ENCODE measurements at regions not wholly inside any gene's neighbourhood (a gene's known extent, or its start where the extent isn't known, plus 50 kb on each side); places are given as distances from the start of the nearest gene placed in this dataset.
"Not testable (repeated sequence)": the region's sequence is repeated elsewhere in the genome, so short reads cannot be mapped to it uniquely, and the experiment has no call there.

DNA sequence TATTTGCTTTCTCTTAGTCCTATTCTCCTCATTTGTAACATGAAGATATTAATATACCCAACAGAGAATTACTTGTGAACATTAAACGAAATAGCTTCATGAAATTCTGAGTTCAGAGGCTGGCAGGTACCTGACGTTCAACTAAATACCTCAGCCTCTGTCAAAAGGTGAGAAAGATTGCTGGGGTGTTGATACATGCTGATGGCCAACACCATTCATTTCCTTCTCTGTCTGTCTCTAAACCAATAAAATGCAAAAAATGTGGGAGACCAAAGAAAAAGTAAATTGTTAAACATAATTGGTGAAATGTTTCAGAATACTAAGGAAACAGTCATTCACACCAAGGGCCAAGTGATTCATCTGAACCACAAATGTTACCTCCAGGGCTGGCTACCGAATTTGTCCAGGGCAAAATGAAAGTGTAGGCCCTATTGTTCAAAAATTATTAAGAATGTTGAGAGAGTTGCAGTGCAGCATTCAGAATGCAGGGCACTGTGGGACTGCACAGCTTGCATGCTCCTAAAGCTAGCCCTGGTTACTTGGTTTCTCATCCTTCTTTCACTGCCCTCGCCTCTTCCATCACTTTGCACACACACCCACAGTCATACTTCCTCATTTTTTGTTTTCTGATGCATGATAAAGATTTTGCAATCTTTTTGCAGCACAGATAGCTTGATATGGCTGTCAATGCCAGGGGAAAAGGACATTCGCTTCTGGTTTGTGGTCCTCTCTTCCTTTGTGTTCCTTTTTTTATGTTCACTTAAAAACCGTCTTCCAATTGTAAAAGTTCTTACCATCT, 414.3 kb upstream of the NR5A2 start:
- H3K36me3 ChIP-seq, result no peaks in the 10 kb centered on the region
- H3K27ac ChIP-seq, result no peak overlapping the region
- DNase-seq, result no peak
- H3K4me3 ChIP-seq (ENCODE audit: low read depth, low read length), result no peak overlapping the region
- peaks cover 8% of the 10 kb centered on the region for H3K27me3 ChIP-seq (ENCODE audit: insufficient read depth, low read depth, severe bottlenecking)
- H3K9me3 ChIP-seq (ENCODE audit: severe bottlenecking), result no peaks in the 10 kb centered on the region
- TF ChIP-seq, protein P1, sequence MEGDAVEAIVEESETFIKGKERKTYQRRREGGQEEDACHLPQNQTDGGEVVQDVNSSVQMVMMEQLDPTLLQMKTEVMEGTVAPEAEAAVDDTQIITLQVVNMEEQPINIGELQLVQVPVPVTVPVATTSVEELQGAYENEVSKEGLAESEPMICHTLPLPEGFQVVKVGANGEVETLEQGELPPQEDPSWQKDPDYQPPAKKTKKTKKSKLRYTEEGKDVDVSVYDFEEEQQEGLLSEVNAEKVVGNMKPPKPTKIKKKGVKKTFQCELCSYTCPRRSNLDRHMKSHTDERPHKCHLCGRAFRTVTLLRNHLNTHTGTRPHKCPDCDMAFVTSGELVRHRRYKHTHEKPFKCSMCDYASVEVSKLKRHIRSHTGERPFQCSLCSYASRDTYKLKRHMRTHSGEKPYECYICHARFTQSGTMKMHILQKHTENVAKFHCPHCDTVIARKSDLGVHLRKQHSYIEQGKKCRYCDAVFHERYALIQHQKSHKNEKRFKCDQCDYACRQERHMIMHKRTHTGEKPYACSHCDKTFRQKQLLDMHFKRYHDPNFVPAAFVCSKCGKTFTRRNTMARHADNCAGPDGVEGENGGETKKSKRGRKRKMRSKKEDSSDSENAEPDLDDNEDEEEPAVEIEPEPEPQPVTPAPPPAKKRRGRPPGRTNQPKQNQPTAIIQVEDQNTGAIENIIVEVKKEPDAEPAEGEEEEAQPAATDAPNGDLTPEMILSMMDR (IDR thresholded peaks at IDR 0.05; ENCODE audit: low read depth, low read length), result no peak

DNA sequence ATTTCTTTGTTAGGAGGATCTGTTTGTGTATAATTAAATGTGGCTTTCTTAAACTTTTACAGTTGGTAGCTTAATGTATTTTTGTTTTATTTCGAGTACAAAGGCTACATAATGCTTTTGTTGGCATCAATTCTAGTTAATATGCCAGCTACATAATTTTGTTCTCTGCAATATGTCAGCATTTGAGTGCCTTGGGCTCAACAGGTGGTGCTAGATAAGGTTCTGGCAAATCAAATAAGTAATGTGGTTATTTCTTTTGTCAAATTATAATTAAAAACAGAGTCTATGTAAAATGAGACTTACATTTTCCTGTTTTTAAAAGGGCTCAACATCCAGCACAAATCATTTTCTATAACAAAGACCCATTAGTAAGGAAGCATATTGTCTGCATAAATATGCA, 410.6 kb upstream of the NR5A2 start:
- TF ChIP-seq, protein P1 (IDR thresholded peaks at IDR 0.05; ENCODE audit: low read depth, low read length), result no peak
- no peak overlapping the region for H3K4me3 ChIP-seq (ENCODE audit: low read depth, low read length)
- no peak for DNase-seq
- no peaks in the 10 kb centered on the region for H3K9me3 ChIP-seq (ENCODE audit: severe bottlenecking)
- no peaks in the 10 kb centered on the region for H3K36me3 ChIP-seq
- H3K27ac ChIP-seq, result no peak overlapping the region
- peaks cover 12% of the 10 kb centered on the region for H3K27me3 ChIP-seq (ENCODE audit: insufficient read depth, low read depth, severe bottlenecking)

DNA sequence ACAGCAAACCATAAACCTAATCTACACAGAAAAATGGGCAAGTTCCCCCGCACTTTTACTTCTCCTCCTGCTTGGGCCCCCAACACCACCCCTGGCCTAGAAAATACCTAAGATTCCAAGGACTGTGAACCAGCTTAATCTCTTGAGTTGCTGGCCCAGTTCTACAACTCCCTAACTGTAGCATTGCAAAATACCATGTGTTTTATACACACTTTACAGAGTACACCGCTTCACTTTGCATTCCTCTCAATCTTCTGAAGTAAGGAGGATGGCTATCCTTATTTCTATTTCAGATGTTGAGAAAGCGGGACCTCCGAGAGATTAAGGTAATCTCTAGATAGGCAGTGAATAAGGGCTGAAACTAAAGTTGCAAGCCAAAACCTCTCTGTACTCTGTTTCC, 408.3 kb upstream of the NR5A2 start:
- no peak overlapping the region for H3K27ac ChIP-seq

DNA sequence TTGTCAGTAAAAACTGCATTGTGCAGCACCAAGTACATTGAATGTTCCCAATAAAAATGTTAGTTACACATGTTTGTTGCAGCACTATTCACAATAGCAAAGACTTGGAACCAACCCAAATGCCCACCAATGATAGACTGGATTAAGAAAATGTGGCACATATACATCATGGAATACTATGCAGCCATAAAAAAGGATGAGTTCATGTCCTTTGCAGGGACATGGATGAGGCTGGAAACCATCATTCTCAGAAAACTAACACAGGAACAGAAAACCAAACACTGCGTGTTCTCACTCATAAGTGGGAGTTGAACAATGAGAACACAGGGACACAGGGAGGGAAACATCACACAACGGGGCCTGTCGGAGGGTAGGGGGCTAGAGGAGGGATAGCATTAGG, 401.3 kb upstream of the NR5A2 start:
- not testable (repeated sequence) for H3K27me3 ChIP-seq (ENCODE audit: insufficient read depth, low read depth, severe bottlenecking); H3K27ac ChIP-seq; H3K4me3 ChIP-seq (ENCODE audit: low read depth, low read length); H3K36me3 ChIP-seq; DNase-seq; H3K9me3 ChIP-seq (ENCODE audit: severe bottlenecking)

More for the DNA sequence above, 408.3 kb upstream of the NR5A2 start:
- H3K27me3 ChIP-seq (ENCODE audit: insufficient read depth, low read depth, severe bottlenecking), result peaks cover 12% of the 10 kb centered on the region
- TF ChIP-seq, protein P1 (IDR thresholded peaks at IDR 0.05; ENCODE audit: low read depth, low read length), result no peak
- H3K36me3 ChIP-seq, result no peaks in the 10 kb centered on the region
- H3K9me3 ChIP-seq (ENCODE audit: severe bottlenecking), result no peaks in the 10 kb centered on the region
- H3K4me3 ChIP-seq (ENCODE audit: low read depth, low read length), result no peak overlapping the region
- no peak for DNase-seq

DNA sequence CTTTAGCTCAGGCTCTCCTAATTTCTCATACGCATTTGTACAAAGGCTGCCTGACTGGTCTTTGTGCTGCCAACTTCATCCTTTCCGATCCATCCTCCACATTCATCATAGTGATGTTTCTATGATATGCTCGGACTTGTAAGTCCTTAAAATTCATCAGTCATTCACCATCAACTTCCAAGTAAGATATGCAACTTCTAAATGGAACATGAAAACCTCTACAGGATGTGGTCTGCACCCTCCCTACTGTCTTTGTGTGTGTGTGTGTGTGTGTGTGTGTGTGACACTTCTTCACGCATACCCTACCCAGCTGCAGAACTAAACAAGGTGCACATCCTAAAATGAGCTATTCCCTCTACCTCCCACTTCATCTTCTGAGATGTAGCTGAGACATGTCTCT, 397.9 kb upstream of the NR5A2 start:
- TF ChIP-seq, protein P1 (IDR thresholded peaks at IDR 0.05; ENCODE audit: low read depth, low read length), result no peak
- H3K9me3 ChIP-seq (ENCODE audit: severe bottlenecking), result no peaks in the 10 kb centered on the region
- H3K27ac ChIP-seq, result no peak overlapping the region
- H3K36me3 ChIP-seq, result no peaks in the 10 kb centered on the region
- no peak for DNase-seq
- H3K4me3 ChIP-seq (ENCODE audit: low read depth, low read length), result no peak overlapping the region
- H3K27me3 ChIP-seq (ENCODE audit: insufficient read depth, low read depth, severe bottlenecking), result peaks cover 12% of the 10 kb centered on the region

DNA sequence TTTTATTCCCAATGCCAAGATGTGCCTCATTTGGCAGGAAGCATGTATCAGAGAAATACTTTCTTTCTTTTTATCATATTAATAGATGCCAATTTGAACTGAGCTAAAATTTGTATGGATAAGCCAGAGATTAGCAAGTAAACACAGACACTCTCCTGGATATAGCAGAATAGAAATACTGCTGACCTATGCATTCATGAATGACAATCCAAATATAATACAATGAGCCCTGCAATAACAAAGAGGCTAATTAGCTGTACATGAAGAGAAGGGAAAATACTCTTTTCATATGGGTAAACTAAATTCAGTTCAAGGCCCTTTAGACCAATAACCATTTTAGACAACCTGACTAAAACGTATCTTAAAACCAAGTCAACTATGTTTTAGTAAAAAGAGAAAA, 388.1 kb upstream of the NR5A2 start:
- H3K36me3 ChIP-seq, result no peaks in the 10 kb centered on the region
- H3K27ac ChIP-seq, result no peak overlapping the region
- TF ChIP-seq, protein P1 (IDR thresholded peaks at IDR 0.05; ENCODE audit: low read depth, low read length), result no peak
- peaks cover 11% of the 10 kb centered on the region for H3K9me3 ChIP-seq (ENCODE audit: severe bottlenecking)
- H3K4me3 ChIP-seq (ENCODE audit: low read depth, low read length), result no peak overlapping the region
- no peak for DNase-seq
- H3K27me3 ChIP-seq (ENCODE audit: insufficient read depth, low read depth, severe bottlenecking), result no peaks in the 10 kb centered on the region
